ENCODE measurements at regions not wholly inside any gene's neighbourhood (a gene's known extent, or its start where the extent isn't known, plus 50 kb on each side); places are given as distances from the start of the nearest gene placed in this dataset.

DNA sequence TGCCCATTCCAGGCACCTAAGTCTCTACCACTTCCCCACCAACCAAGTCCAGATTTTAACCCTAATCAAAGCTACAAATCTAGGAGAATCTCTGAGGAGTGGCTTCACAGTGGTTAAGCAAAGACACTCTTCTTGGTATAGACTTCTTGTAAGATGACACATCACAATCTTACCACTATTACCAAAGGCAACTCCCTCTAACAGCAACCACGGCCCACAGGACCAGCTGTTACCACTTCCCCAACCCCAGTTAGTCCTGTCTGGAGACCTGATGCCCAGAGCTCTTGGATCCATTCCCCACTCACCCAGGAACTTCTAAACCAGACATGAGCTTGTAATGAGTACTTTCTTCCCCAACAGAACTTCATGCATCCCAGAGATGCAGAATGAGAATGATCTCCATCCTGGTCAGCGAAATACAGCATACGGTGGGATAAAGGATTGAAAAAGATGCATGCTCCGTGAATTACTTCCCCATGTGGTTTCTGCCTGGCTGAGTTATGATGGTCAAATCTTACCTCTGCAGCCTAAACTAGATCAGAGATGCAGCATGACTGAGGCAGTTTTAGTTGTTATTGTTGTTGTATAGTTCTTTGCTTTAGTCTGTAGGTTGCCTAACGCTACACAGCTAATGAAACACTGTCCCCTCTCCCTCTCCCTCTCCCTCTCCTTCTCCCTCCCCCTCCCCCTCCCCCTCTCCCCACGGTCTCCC lies 87.7 kb upstream of the FOXN3 start:
- ATAC-seq (replicated peaks in 1 of 2): peak; percentile 62 to 64
- Mint-ChIP-seq H3K27me3 (ENCODE audit: low read depth) (no peaks in the 10 kb centered on the region), H3K4me3 (no peak overlapping the region), H3K27ac (peak overlapping the region; percentile 7), H3K36me3 (ENCODE audit: insufficient read depth in 2 of 2) (no peaks in the 10 kb centered on the region), H3K4me1 (ENCODE audit: low read depth) (peaks cover 54% of the 10 kb centered on the region), H3K9me3 (no peaks in the 10 kb centered on the region)
- DNase-seq: peak; percentile 40 to 41

DNA sequence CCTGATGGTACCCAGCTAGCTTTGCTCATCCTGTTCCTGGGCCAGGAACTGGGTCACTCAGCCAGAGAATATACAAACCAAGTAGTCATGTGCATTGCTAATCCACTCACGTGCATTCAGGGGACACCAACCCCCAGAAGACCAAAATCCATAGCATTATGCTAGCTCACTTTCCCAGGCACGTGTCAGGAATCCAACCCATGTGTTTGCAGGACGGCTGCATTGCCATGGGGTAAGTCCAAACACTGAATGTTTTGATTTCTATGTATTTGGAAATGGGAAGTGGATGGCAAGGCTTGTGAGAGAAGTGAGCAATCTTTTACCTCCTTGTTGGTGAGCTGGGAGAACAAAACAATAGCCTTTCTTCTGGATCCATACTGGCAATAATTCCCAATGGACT lies 87.1 kb upstream of the FOXN3 start:
- Mint-ChIP-seq H3K27ac (no peak overlapping the region), H3K36me3 (ENCODE audit: insufficient read depth in 2 of 2) (no peaks in the 10 kb centered on the region), H3K9me3 (no peaks in the 10 kb centered on the region), H3K4me1 (ENCODE audit: low read depth) (peaks cover 51% of the 10 kb centered on the region), H3K4me3 (no peak overlapping the region), H3K27me3 (ENCODE audit: low read depth) (no peaks in the 10 kb centered on the region)
- DNase-seq: no peak
- ATAC-seq (replicated peaks in 1 of 2): no peak

- DNase-seq (no peak), ATAC-seq (replicated peaks in 1 of 2) (no peak)
- Mint-ChIP-seq H3K4me1 (ENCODE audit: low read depth) (peaks cover 45% of the 10 kb centered on the region), H3K36me3 (ENCODE audit: insufficient read depth in 2 of 2) (no peaks in the 10 kb centered on the region), H3K27me3 (ENCODE audit: low read depth) (no peaks in the 10 kb centered on the region), H3K27ac (peak overlapping the region; percentile 25), H3K9me3 (no peaks in the 10 kb centered on the region), H3K4me3 (no peak overlapping the region)
These were observed 86.5 kb upstream of the FOXN3 start for GRCh38 chr14:89503431-89503996.

DNA sequence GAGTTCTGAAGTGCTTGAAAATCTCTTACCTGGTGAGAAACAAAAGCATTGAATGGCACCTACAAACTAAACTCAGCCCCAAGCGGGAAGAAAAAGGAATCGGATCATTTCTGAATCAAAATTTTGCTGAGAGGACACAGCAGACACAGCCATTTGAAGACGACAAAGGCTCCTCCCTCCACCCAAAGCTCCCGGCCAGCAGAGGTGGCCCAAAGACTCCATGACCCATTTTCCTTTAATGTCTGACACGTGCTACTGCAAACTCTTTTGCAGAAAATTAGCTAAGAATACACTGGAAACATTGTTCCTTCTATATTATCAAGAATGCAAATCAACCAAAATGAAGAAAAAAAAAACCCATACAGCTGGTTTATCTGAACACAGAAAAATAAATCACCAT lies 85.9 kb upstream of the FOXN3 start:
- H3K4me3 Mint-ChIP-seq: no peak overlapping the region
- H3K4me1 Mint-ChIP-seq (ENCODE audit: low read depth): peaks cover 43% of the 10 kb centered on the region
- H3K9me3 Mint-ChIP-seq: no peaks in the 10 kb centered on the region
- ATAC-seq (replicated peaks in 1 of 2) (no peak), DNase-seq (no peak)
- H3K27me3 Mint-ChIP-seq (ENCODE audit: low read depth): no peaks in the 10 kb centered on the region
- no peak overlapping the region for H3K27ac Mint-ChIP-seq
- peaks cover 0 to under 1% of the 10 kb centered on the region in 2 donors for H3K36me3 Mint-ChIP-seq (ENCODE audit: insufficient read depth in 2 of 2)

DNA sequence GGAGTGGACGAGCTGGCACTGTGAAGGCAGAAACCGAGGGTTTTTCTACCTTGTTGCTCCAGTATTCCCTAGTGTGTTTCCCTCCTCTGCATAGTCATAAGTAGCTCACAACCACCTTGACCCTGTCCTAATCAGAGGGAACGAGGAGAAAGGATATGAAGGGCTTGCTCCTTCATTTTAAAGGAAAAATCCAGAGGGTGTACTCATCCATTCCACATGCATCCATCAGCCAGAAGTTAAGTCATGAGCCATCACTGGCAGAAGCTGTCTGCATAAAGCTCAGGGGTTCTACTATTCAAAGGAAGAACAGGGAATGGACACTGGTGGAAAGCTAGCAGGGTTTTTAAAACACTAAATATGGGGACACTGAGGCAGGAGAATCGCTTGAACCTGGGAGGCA lies 84.3 kb upstream of the FOXN3 start:
- Mint-ChIP-seq H3K27me3 (ENCODE audit: low read depth) (no peaks in the 10 kb centered on the region), H3K36me3 (ENCODE audit: insufficient read depth in 2 of 2) (peaks cover 0 to 3% of the 10 kb centered on the region in 2 donors), H3K4me1 (ENCODE audit: low read depth) (peaks cover 36% of the 10 kb centered on the region), H3K9me3 (no peaks in the 10 kb centered on the region), H3K27ac (no peak overlapping the region), H3K4me3 (no peak overlapping the region)
- ATAC-seq (replicated peaks in 1 of 2) (no peak), DNase-seq (no peak)

DNA sequence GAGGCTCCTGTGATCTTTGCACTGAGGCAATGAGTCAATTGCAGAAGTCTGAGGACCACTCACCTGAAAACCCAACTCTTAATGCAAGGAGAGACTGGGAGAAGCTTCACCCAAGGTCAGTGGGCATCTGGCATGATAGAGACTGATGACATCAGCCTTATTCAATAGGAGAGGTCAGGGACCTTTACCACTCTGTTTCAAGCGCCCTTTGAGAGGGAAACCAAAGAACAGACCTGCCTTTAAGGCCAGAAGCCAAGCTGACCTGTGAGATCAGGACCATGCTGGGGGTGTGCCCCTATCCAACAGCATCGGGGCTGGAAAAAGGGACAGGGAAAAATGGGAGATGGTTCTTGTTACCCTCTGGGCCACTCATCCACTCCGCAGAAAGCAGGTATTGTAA lies 83.3 kb upstream of the FOXN3 start:
- no peaks in the 10 kb centered on the region for H3K27me3 Mint-ChIP-seq (ENCODE audit: low read depth)
- H3K27ac Mint-ChIP-seq: no peak overlapping the region
- H3K9me3 Mint-ChIP-seq: no peaks in the 10 kb centered on the region
- no peak for ATAC-seq (replicated peaks in 1 of 2)
- peaks cover 0 to 3% of the 10 kb centered on the region in 2 donors for H3K36me3 Mint-ChIP-seq (ENCODE audit: insufficient read depth in 2 of 2)
- H3K4me1 Mint-ChIP-seq (ENCODE audit: low read depth): peaks cover 45% of the 10 kb centered on the region
- H3K4me3 Mint-ChIP-seq: no peak overlapping the region
- no peak for DNase-seq

- Mint-ChIP-seq H3K27me3 (ENCODE audit: low read depth) (no peaks in the 10 kb centered on the region), H3K4me3 (no peak overlapping the region), H3K9me3 (no peaks in the 10 kb centered on the region), H3K4me1 (ENCODE audit: low read depth) (peaks cover 33% of the 10 kb centered on the region), H3K27ac (no peak overlapping the region), H3K36me3 (ENCODE audit: insufficient read depth in 2 of 2) (peaks cover 0 to 3% of the 10 kb centered on the region in 2 donors)
- ATAC-seq (replicated peaks in 1 of 2) (no peak), DNase-seq (no peak)
These were observed 81.8 kb upstream of the FOXN3 start for GRCh38 chr14:89498878-89499277.

GRCh38 chr14:89495718-89496117 lies 78.7 kb upstream of the FOXN3 start:
- peaks cover 40% of the 10 kb centered on the region for H3K4me1 Mint-ChIP-seq (ENCODE audit: low read depth)
- no peak overlapping the region for H3K27ac Mint-ChIP-seq
- no peaks in the 10 kb centered on the region for H3K9me3 Mint-ChIP-seq
- DNase-seq (no peak), ATAC-seq (replicated peaks in 1 of 2) (no peak)
- H3K36me3 Mint-ChIP-seq (ENCODE audit: insufficient read depth in 2 of 2): peaks cover 0 to 3% of the 10 kb centered on the region in 2 donors
- H3K27me3 Mint-ChIP-seq (ENCODE audit: low read depth): no peaks in the 10 kb centered on the region
- no peak overlapping the region for H3K4me3 Mint-ChIP-seq

DNA sequence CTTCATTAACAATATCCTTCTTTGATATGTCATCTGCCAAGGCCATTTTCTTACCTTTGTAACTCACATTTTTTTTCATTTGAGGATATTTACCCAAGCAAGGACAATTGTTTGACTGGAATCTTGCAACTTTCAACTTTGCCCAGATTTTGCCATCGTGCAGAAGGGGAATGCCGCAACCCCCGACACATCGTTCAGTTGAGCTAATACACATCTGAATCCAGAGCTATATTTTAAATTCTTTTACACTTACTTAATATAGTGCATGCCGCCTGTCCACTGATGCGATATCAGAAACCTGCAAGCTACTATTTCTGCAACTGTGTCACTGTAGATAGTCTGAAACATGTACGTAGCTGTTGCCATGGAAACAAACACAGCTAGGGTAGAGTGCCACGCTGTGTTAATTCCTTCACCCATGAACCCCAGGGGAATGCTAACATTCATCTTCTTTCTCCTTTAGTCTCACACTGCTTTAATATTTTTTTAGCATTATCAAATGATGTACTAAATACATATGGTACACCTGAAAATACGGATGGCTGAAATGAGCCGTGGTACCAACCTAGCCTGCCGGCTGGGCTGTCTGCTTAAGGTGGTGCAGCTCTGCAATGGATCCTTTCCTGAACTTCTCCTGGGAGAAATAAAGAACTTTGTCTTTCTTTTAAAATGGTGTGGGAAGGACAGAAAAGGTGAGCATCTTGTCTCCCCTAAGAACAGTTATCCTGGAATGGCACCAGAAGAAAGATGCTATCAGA lies 77.0 kb upstream of the FOXN3 start:
- Mint-ChIP-seq H3K27me3 (ENCODE audit: low read depth) (no peaks in the 10 kb centered on the region), H3K4me1 (ENCODE audit: low read depth) (peaks cover 32% of the 10 kb centered on the region), H3K9me3 (no peaks in the 10 kb centered on the region)

DNA sequence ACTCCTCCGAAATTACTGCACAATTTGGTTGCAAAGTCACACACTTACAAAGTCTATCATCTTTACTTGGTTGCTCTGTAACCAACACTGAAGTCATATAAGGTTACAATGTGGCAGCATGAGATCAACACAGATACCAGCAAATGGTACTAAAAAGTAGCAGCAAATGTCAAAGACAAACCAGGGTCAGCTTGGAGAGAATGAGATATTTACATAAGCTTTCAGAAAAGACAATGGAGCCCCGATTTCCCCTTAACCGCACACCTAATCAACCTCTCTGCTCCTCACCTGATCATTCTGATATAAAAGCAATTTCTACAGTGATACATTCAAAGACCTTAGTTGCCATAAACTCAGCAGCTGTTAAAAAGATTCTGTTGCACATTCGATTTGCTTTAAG lies 76.4 kb upstream of the FOXN3 start:
- Mint-ChIP-seq H3K36me3 (ENCODE audit: insufficient read depth in 2 of 2) (peaks cover 0 to 3% of the 10 kb centered on the region in 2 donors), H3K27ac (no peak overlapping the region), H3K4me3 (no peak overlapping the region), H3K27me3 (ENCODE audit: low read depth) (no peaks in the 10 kb centered on the region), H3K4me1 (ENCODE audit: low read depth) (peaks cover 35% of the 10 kb centered on the region), H3K9me3 (no peaks in the 10 kb centered on the region)
- ATAC-seq (replicated peaks in 1 of 2): no peak
- no peak for DNase-seq

More for the DNA sequence above, 77.0 kb upstream of the FOXN3 start:
- DNase-seq (no peak), ATAC-seq (replicated peaks in 1 of 2) (no peak)
- H3K36me3 Mint-ChIP-seq (ENCODE audit: insufficient read depth in 2 of 2): peaks cover 0 to 3% of the 10 kb centered on the region in 2 donors
- H3K27ac Mint-ChIP-seq: peak overlapping the region; percentile 13
- H3K4me3 Mint-ChIP-seq: no peak overlapping the region

- Mint-ChIP-seq H3K27me3 (ENCODE audit: low read depth) (no peaks in the 10 kb centered on the region), H3K36me3 (ENCODE audit: insufficient read depth in 2 of 2) (no peaks in the 10 kb centered on the region), H3K4me3 (no peak overlapping the region), H3K4me1 (ENCODE audit: low read depth) (peaks cover 32% of the 10 kb centered on the region), H3K9me3 (no peaks in the 10 kb centered on the region), H3K27ac (no peak overlapping the region)
- no peak for DNase-seq
- ATAC-seq (replicated peaks in 1 of 2): no peak
These were observed 74.8 kb upstream of the FOXN3 start for GRCh38 chr14:89491711-89492381.

GRCh38 chr14:89490466-89490865 lies 73.4 kb upstream of the FOXN3 start:
- Mint-ChIP-seq H3K27me3 (ENCODE audit: low read depth) (no peaks in the 10 kb centered on the region), H3K36me3 (ENCODE audit: insufficient read depth in 2 of 2) (peaks cover 3 to 6% of the 10 kb centered on the region in 2 donors), H3K4me1 (ENCODE audit: low read depth) (peaks cover 33% of the 10 kb centered on the region), H3K4me3 (no peak overlapping the region), H3K27ac (peak overlapping the region; percentile 42), H3K9me3 (no peaks in the 10 kb centered on the region)
- DNase-seq: no peak
- ATAC-seq (replicated peaks in 1 of 2): no peak
